Mesendoderm (in vitro differentiated cells): ENCODE measurements at regions not wholly inside any gene's neighbourhood (a gene's known extent, or its start where the extent isn't known, plus 50 kb on each side); places are given as distances from the start of the nearest gene placed in this dataset.
A peak's percentile ranks its signal among the peaks of the same experiment; 100 is the strongest.

Experiments used
- DNase-seq: peaks from one replicate; pipeline ENCODE4 v3.0.0; 2013
- H2AK5ac ChIP-seq: 2 replicates; pipeline ENCODE4 v1.6.1; 2013; ENCODE audit warnings: low read length, inconsistent platforms
- H2BK120ac ChIP-seq: 2 replicates; pipeline ENCODE4 v1.6.1; 2013; ENCODE audit warnings: low read depth, mild to moderate bottlenecking, low read length, moderate library complexity, mixed read lengths
- H2BK15ac ChIP-seq: replicated peaks from 2 replicates; pipeline ENCODE4 v1.6.1; 2013; ENCODE audit warnings: low read depth, mild to moderate bottlenecking, moderate library complexity
- H2BK5ac ChIP-seq: 2 replicates; pipeline ENCODE4 v1.6.1; 2013; ENCODE audit warnings: low read length, inconsistent platforms
- H3K18ac ChIP-seq: 2 replicates; pipeline ENCODE4 v1.6.1; 2013; ENCODE audit warnings: mild to moderate bottlenecking, low read length, mixed read lengths
- H3K23ac ChIP-seq: one replicate; pipeline ENCODE4 v1.6.1; 2013; ENCODE audit warnings: low read length
- H3K27ac ChIP-seq: 2 replicates; pipeline ENCODE4 v1.5.1; 2013; ENCODE audit warnings: low read depth, mild to moderate bottlenecking, inconsistent platforms, low read length, moderate library complexity
- H3K27me3 ChIP-seq: 2 replicates; pipeline ENCODE4 v1.6.1; 2013; ENCODE audit warnings: low read length, control low read depth, mild to moderate bottlenecking, inconsistent platforms; ENCODE audit not compliant: insufficient read depth, poor library complexity
- H3K36me3 ChIP-seq: 2 replicates; pipeline ENCODE4 v1.6.1; 2013; ENCODE audit warnings: low read length, inconsistent platforms; ENCODE audit not compliant: control insufficient read depth, insufficient read depth
- H3K4ac ChIP-seq: one replicate; pipeline ENCODE4 v1.6.1; 2013; ENCODE audit warnings: low read depth, mild to moderate bottlenecking, low read length, moderate library complexity
- H3K4me1 ChIP-seq: 2 replicates; pipeline ENCODE4 v1.6.1; 2013; ENCODE audit warnings: low read depth, low read length, inconsistent platforms; ENCODE audit not compliant: control insufficient read depth
- H3K4me2 ChIP-seq: 2 replicates; pipeline ENCODE4 v1.6.1; 2013; ENCODE audit warnings: low read length
- H3K4me3 ChIP-seq: 2 replicates; pipeline ENCODE4 v1.5.1; 2013; ENCODE audit warnings: mild to moderate bottlenecking, low read length
- H3K56ac ChIP-seq: one replicate; pipeline ENCODE4 v1.6.1; 2013; ENCODE audit warnings: low read length
- H3K79me1 ChIP-seq: 2 replicates; pipeline ENCODE4 v1.6.1; 2013; ENCODE audit warnings: low read length, inconsistent platforms
- H3K79me2 ChIP-seq: 2 replicates; pipeline ENCODE4 v1.6.1; 2013; ENCODE audit warnings: mild to moderate bottlenecking, low read length; ENCODE audit not compliant: control insufficient read depth, insufficient read depth
- H3K9ac ChIP-seq: 2 replicates; pipeline ENCODE4 v1.6.1; 2013; ENCODE audit warnings: low read length, inconsistent platforms
- H4K5ac ChIP-seq: one replicate; pipeline ENCODE4 v1.6.1; 2013; ENCODE audit warnings: low read length
- H4K8ac ChIP-seq: one replicate; pipeline ENCODE4 v1.6.1; 2013; ENCODE audit warnings: low read depth, mild to moderate bottlenecking, control low read depth, low read length, moderate library complexity
- WGBS: extraction: QIAGEN DNeasy Blood & Tissue Kit; methylation state at CpG from one replicate; pipeline ENCODE4 v1.1.7; 2013; ENCODE audit warnings: low lambda C conversion rate, missing lambda C conversion rate; ENCODE audit not compliant: insufficient coverage; ENCODE audit errors: extremely low coverage; 5-methylcytosine and 5-hydroxymethylcytosine counted together

DNA sequence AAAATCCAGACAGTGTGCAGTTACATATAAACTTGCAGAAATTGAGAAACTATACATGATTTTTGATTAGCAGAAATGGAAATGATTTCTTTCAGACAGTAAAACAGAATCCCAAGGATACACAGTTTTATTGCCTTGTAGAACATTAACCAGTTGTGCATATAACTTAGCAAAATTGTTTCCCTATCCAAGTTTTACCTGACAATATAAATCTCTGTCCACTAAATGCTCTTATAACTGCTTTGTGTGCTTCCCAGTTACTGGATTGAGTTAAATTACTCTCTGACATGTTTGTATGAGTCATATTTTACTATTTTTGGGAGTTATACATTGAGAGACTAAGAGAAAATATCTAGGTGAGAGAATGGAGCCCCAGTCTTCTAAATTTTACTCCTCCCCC, 563.4 kb downstream of the SH2D4B start:
- Histone ChIP-seq H3K79me2 (no peaks in the 10 kb centered on the region), H4K5ac (no peak overlapping the region), H3K4ac (no peak overlapping the region), H3K4me3 (no peak overlapping the region), H3K79me1 (no peaks in the 10 kb centered on the region), H3K18ac (no peak overlapping the region), H2BK15ac (no peak overlapping the region), H3K4me1 (no peaks in the 10 kb centered on the region), H3K9ac (no peak overlapping the region), H3K36me3 (no peaks in the 10 kb centered on the region), H4K8ac (no peak overlapping the region), H3K23ac (no peak overlapping the region), H3K27me3 (no peaks in the 10 kb centered on the region), H2BK5ac (no peak overlapping the region), H3K56ac (no peak overlapping the region), H3K27ac (no peak overlapping the region), H3K4me2 (no peak overlapping the region), H2AK5ac (no peak overlapping the region), H2BK120ac (no peak overlapping the region)
- no peak for DNase-seq

- H3K9ac ChIP-seq = no peak overlapping the region
- H2BK5ac ChIP-seq = no peak overlapping the region
- H3K23ac ChIP-seq = no peak overlapping the region
- H2BK15ac ChIP-seq = no peak overlapping the region
- H3K36me3 ChIP-seq = no peaks in the 10 kb centered on the region
- no peak overlapping the region for H3K56ac ChIP-seq
- WGBS = no CpG with 5 or more reads among the region's 3 CpGs
- no peaks in the 10 kb centered on the region for H3K79me2 ChIP-seq
- H2BK120ac ChIP-seq = no peak overlapping the region
- H3K4me2 ChIP-seq = no peak overlapping the region
- no peaks in the 10 kb centered on the region for H3K4me1 ChIP-seq
- H3K4ac ChIP-seq = no peak overlapping the region
- no peak overlapping the region for H2AK5ac ChIP-seq
- no peak overlapping the region for H4K5ac ChIP-seq
- no peaks in the 10 kb centered on the region for H3K27me3 ChIP-seq
- no peak overlapping the region for H3K18ac ChIP-seq
- no peak overlapping the region for H3K4me3 ChIP-seq
- H3K27ac ChIP-seq = no peak overlapping the region
- no peak for DNase-seq
- H4K8ac ChIP-seq = no peak overlapping the region
- H3K79me1 ChIP-seq = no peaks in the 10 kb centered on the region
These were observed 566.8 kb downstream of the SH2D4B start for GRCh38 chr10:81104494-81104893.

DNA sequence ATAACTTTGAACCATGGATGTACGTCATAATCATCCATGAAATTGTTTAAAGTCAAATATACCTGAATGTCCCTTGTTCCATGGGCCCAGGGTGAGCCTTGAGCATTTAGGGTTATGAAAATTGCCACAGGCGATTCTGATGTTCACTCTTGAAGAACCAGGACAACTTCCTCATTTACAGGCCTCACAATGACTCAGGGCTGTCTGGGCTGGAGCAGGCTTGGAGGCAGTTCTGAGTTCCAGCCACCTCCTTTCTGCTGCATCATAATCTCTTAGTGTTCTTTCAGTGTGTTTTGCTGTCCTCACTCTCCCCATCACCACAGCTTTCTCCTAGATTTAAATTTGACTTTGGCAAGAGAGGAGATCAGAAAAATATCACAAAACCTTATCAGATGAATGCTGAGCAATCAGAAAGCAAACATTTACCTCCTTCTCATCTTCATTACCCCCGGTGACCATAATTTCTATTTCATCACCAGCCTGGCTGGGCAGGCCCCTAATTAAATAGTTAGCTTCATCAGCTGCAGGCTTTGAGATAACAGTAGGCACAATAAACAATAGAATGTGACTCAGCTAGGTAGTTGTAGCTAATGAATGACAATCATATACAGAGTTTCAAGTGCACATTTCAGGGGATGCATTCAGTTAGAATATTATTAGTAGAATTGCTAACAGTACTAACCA, 571.0 kb downstream of the SH2D4B start:
- H3K79me2 ChIP-seq = no peaks in the 10 kb centered on the region
- WGBS = no CpG with 5 or more reads among the region's 3 CpGs

GRCh38 chr10:81109200-81109752, 571.6 kb downstream of the SH2D4B start:
- no peak overlapping the region for H3K18ac ChIP-seq
- H3K4ac ChIP-seq = no peak overlapping the region
- H4K5ac ChIP-seq = no peak overlapping the region
- H3K36me3 ChIP-seq = no peaks in the 10 kb centered on the region
- no peaks in the 10 kb centered on the region for H3K79me2 ChIP-seq
- no peak overlapping the region for H3K9ac ChIP-seq
- H4K8ac ChIP-seq = no peak overlapping the region
- no peaks in the 10 kb centered on the region for H3K4me1 ChIP-seq
- H2AK5ac ChIP-seq = no peak overlapping the region
- H3K23ac ChIP-seq = no peak overlapping the region
- no peaks in the 10 kb centered on the region for H3K27me3 ChIP-seq
- H3K4me3 ChIP-seq = no peak overlapping the region
- no peak for DNase-seq
- H3K4me2 ChIP-seq = no peak overlapping the region
- no peak overlapping the region for H2BK120ac ChIP-seq
- no peaks in the 10 kb centered on the region for H3K79me1 ChIP-seq
- H3K56ac ChIP-seq = no peak overlapping the region
- H3K27ac ChIP-seq = no peak overlapping the region
- H2BK15ac ChIP-seq = no peak overlapping the region
- no peak overlapping the region for H2BK5ac ChIP-seq
- 100% methylated on average over 1 of the region's 6 CpGs for WGBS

More for the DNA sequence above, 571.0 kb downstream of the SH2D4B start:
- Histone ChIP-seq H3K4me1 (no peaks in the 10 kb centered on the region), H2AK5ac (no peak overlapping the region), H3K4ac (no peak overlapping the region), H3K36me3 (no peaks in the 10 kb centered on the region), H2BK120ac (no peak overlapping the region), H3K4me3 (no peak overlapping the region), H4K5ac (no peak overlapping the region), H3K18ac (no peak overlapping the region), H2BK15ac (no peak overlapping the region), H3K9ac (no peak overlapping the region), H3K27me3 (no peaks in the 10 kb centered on the region), H3K4me2 (no peak overlapping the region), H2BK5ac (no peak overlapping the region), H3K79me1 (no peaks in the 10 kb centered on the region), H3K27ac (no peak overlapping the region), H3K23ac (no peak overlapping the region), H4K8ac (no peak overlapping the region), H3K56ac (no peak overlapping the region)
- DNase-seq = peak; percentile 8

DNA sequence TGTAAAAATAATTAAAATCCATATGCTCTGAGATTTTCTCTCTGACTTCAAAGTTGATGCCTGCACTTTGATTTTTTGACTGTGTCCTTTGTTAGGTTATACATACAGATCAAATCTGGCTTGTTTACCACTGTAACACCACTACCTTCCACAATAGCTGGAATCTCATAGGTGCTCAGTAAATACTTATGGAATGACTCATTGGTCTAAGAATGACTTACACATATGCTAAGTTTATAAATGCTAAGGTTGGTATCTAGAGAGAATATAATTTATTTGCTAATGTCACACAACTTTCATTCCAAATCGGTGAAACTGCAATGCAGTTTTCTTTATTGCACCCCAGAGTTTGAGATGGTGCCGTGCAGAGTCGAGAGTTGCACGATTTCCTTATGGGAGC, 578.5 kb downstream of the SH2D4B start:
- no peak overlapping the region for H2BK5ac ChIP-seq
- H2BK15ac ChIP-seq = no peak overlapping the region
- no peak overlapping the region for H3K27ac ChIP-seq
- H3K4me1 ChIP-seq = no peaks in the 10 kb centered on the region
- no peak overlapping the region for H4K5ac ChIP-seq
- H3K27me3 ChIP-seq = no peaks in the 10 kb centered on the region
- H3K23ac ChIP-seq = no peak overlapping the region
- no peaks in the 10 kb centered on the region for H3K36me3 ChIP-seq
- H3K18ac ChIP-seq = no peak overlapping the region
- H3K4ac ChIP-seq = no peak overlapping the region
- no CpG with 5 or more reads among the region's 4 CpGs for WGBS
- DNase-seq = peak; percentile 34
- H3K4me3 ChIP-seq = no peak overlapping the region
- H4K8ac ChIP-seq = no peak overlapping the region
- no peaks in the 10 kb centered on the region for H3K79me1 ChIP-seq
- H3K79me2 ChIP-seq = no peaks in the 10 kb centered on the region
- H3K9ac ChIP-seq = no peak overlapping the region
- no peak overlapping the region for H2AK5ac ChIP-seq
- no peak overlapping the region for H3K56ac ChIP-seq
- H2BK120ac ChIP-seq = no peak overlapping the region
- no peak overlapping the region for H3K4me2 ChIP-seq

GRCh38 chr10:81116990-81117389, 579.3 kb downstream of the SH2D4B start:
- H3K36me3 ChIP-seq = no peaks in the 10 kb centered on the region
- H4K8ac ChIP-seq = no peak overlapping the region
- no peaks in the 10 kb centered on the region for H3K4me1 ChIP-seq
- no peaks in the 10 kb centered on the region for H3K79me2 ChIP-seq
- H4K5ac ChIP-seq = no peak overlapping the region
- no peak overlapping the region for H3K23ac ChIP-seq
- no peak overlapping the region for H3K56ac ChIP-seq
- H3K79me1 ChIP-seq = no peaks in the 10 kb centered on the region
- H3K4me3 ChIP-seq = no peak overlapping the region
- no peak overlapping the region for H3K18ac ChIP-seq
- H2AK5ac ChIP-seq = no peak overlapping the region
- H3K9ac ChIP-seq = no peak overlapping the region
- no peaks in the 10 kb centered on the region for H3K27me3 ChIP-seq
- no peak for DNase-seq
- H3K27ac ChIP-seq = no peak overlapping the region
- H2BK15ac ChIP-seq = no peak overlapping the region
- H3K4me2 ChIP-seq = no peak overlapping the region
- H2BK5ac ChIP-seq = no peak overlapping the region
- no peak overlapping the region for H3K4ac ChIP-seq
- H2BK120ac ChIP-seq = no peak overlapping the region
